ENCODE measurements at regions not wholly inside any gene's neighbourhood (a gene's known extent, or its start where the extent isn't known, plus 50 kb on each side); places are given as distances from the start of the nearest gene placed in this dataset.

GRCh38 chr14:58954901-58955861 is 233.3 kb upstream of the DAAM1 start:
- Histone ChIP-seq H4K20me1 (ENCODE audit: control insufficient read depth, extremely low read depth, insufficient read depth, low read length) (no peaks in the 10 kb centered on the region), H3K27me3 (ENCODE audit: control insufficient read depth, extremely low read depth, insufficient read depth, low read length) (peaks cover 7% of the 10 kb centered on the region), H3K36me3 (ENCODE audit: control insufficient read depth in 2 of 2, extremely low read depth in 1 of 2, insufficient read depth in 2 of 2, low read length in 2 of 2) (no peaks in the 10 kb centered on the region), H3K9ac (ENCODE audit: control insufficient read depth, extremely low read depth, insufficient read depth, low read length) (no peak overlapping the region), H3K4me3 (ENCODE audit: control insufficient read depth in 2 of 3, extremely low read depth in 1 of 3, insufficient read depth in 2 of 3, low read depth in 1 of 3, low read length in 3 of 3) (no peak overlapping the region), H3K79me2 (ENCODE audit: control insufficient read depth, insufficient read depth, low read length) (no peaks in the 10 kb centered on the region), H2AFZ (ENCODE audit: control insufficient read depth, low read length) (no peak overlapping the region), H3K4me1 (ENCODE audit: control insufficient read depth, extremely low read depth, insufficient read depth, low read length) (no peaks in the 10 kb centered on the region), H3K9me1 (ENCODE audit: control insufficient read depth, extremely low read depth, insufficient read depth, low read length) (no peaks in the 10 kb centered on the region), H3K4me2 (ENCODE audit: control insufficient read depth, extremely low read depth, insufficient read depth, low read depth, low read length) (no peak overlapping the region), H3K9me3 (ENCODE audit: control insufficient read depth, low read depth, low read length) (no peaks in the 10 kb centered on the region), H3K27ac (ENCODE audit: control insufficient read depth, insufficient read depth, low read length) (no peak overlapping the region)
- dilution Hi-C loops (cut with MboI; ENCODE audit: extremely low pct_ligation_motif_present, low sequenced_read_pairs), result no loop called here
- no peak for DNase-seq (ENCODE audit: low read depth, low spot score)
- TF ChIP-seq EZH2 (IDR thresholded peaks at IDR 0.05; ENCODE audit: low read length) (no peak), CTCF (optimal IDR thresholded peaks at IDR 0.05 in 1 of 3, IDR thresholded peaks at IDR 0.05 in 1 of 3, conservative IDR thresholded peaks at IDR 0.05 in 1 of 3; ENCODE audit: extremely low read depth in 1 of 3, insufficient read depth in 2 of 3, low read length in 3 of 3) (no peak)
- no peak for FAIRE-seq

GRCh38 chr14:58961045-58961731 is 227.3 kb upstream of the DAAM1 start:
- Histone ChIP-seq H3K27me3 (ENCODE audit: control insufficient read depth, extremely low read depth, insufficient read depth, low read length) (no peaks in the 10 kb centered on the region), H3K4me1 (ENCODE audit: control insufficient read depth, extremely low read depth, insufficient read depth, low read length) (no peaks in the 10 kb centered on the region), H3K4me2 (ENCODE audit: control insufficient read depth, extremely low read depth, insufficient read depth, low read depth, low read length) (no peak overlapping the region), H4K20me1 (ENCODE audit: control insufficient read depth, extremely low read depth, insufficient read depth, low read length) (no peaks in the 10 kb centered on the region), H3K36me3 (ENCODE audit: control insufficient read depth in 2 of 2, extremely low read depth in 1 of 2, insufficient read depth in 2 of 2, low read length in 2 of 2) (no peaks in the 10 kb centered on the region), H3K9ac (ENCODE audit: control insufficient read depth, extremely low read depth, insufficient read depth, low read length) (no peak overlapping the region), H3K27ac (ENCODE audit: control insufficient read depth, insufficient read depth, low read length) (no peak overlapping the region), H3K9me3 (ENCODE audit: control insufficient read depth, low read depth, low read length) (no peaks in the 10 kb centered on the region), H2AFZ (ENCODE audit: control insufficient read depth, low read length) (no peak overlapping the region), H3K9me1 (ENCODE audit: control insufficient read depth, extremely low read depth, insufficient read depth, low read length) (no peaks in the 10 kb centered on the region), H3K4me3 (ENCODE audit: control insufficient read depth in 2 of 3, extremely low read depth in 1 of 3, insufficient read depth in 2 of 3, low read depth in 1 of 3, low read length in 3 of 3) (no peak overlapping the region), H3K79me2 (ENCODE audit: control insufficient read depth, insufficient read depth, low read length) (no peaks in the 10 kb centered on the region)
- no peak for FAIRE-seq
- dilution Hi-C loops (cut with MboI; ENCODE audit: extremely low pct_ligation_motif_present, low sequenced_read_pairs), result no loop called here
- TF ChIP-seq CTCF (optimal IDR thresholded peaks at IDR 0.05 in 1 of 3, IDR thresholded peaks at IDR 0.05 in 1 of 3, conservative IDR thresholded peaks at IDR 0.05 in 1 of 3; ENCODE audit: extremely low read depth in 1 of 3, insufficient read depth in 2 of 3, low read length in 3 of 3) (no peak), EZH2 (IDR thresholded peaks at IDR 0.05; ENCODE audit: low read length) (no peak)
- DNase-seq (ENCODE audit: low read depth, low spot score), result no peak

Measured in keratinocyte (primary cell).